HepG2 (cell line): ENCODE measurements at regions not wholly inside any gene's neighbourhood (a gene's known extent, or its start where the extent isn't known, plus 50 kb on each side); places are given as distances from the start of the nearest gene placed in this dataset.

Experiments used
- CEBPZ ChIP-seq: IDR thresholded peaks from 2 replicates; pipeline ENCODE4 v1.6.1; 2012; ENCODE audit warnings: low read length, improper control_type of control experiment
- E2F1 ChIP-seq: sonication (generic); formaldehyde crosslinking; IDR thresholded peaks from 2 replicates; pipeline ENCODE4 v1.5.0; 2020; ENCODE audit warnings: missing genetic modification reagents
- FOSL2 ChIP-seq: sonication (generic); formaldehyde crosslinking; IDR thresholded peaks from 2 replicates; pipeline ENCODE4 v1.4.0; 2020; ENCODE audit warnings: missing genetic modification reagents
- GMEB2 ChIP-seq: IDR thresholded peaks from 2 replicates; pipeline ENCODE4 v1.6.1; 2016; ENCODE audit warnings: missing biosample characterization, missing genetic modification reagents, low read depth
- HIC2 ChIP-seq: sonication (generic); formaldehyde crosslinking; IDR thresholded peaks from 2 replicates; pipeline ENCODE4 v1.9.0; 2022; ENCODE audit warnings: low read depth, missing genetic modification reagents
- KDM4B ChIP-seq: sonication (generic); formaldehyde crosslinking; IDR thresholded peaks from 2 replicates; pipeline ENCODE4 v1.4.0; 2020; ENCODE audit warnings: missing genetic modification reagents
- NCOR1 ChIP-seq: fragments of 200-600 bp; sonication (generic); IDR thresholded peaks from 2 replicates; pipeline ENCODE4 v1.7.0; 2017; ENCODE audit warnings: antibody characterized with exemption, low read length, borderline replicate concordance
- SIN3A ChIP-seq: IDR thresholded peaks from 2 replicates; pipeline ENCODE4 v1.6.1; 2011; ENCODE audit warnings: low read depth, mild to moderate bottlenecking, control low read depth, low read length, borderline replicate concordance
- SOX6 ChIP-seq, 2 experiments: fragments of 450-650 bp in 1 of 2; sonication (generic) in 1 of 2; formaldehyde crosslinking in 1 of 2; IDR thresholded peaks; 2 replicates each; pipeline versions ENCODE4 v1.4.0 to v1.6.1; 2017 to 2020; ENCODE audit warnings: antibody characterized with exemption in 1 of 2, mild to moderate bottlenecking in 1 of 2, missing genetic modification reagents in 1 of 2
- XBP1 ChIP-seq: sonication (generic); formaldehyde crosslinking; IDR thresholded peaks from 2 replicates; pipeline ENCODE4 v1.5.0; 2020; ENCODE audit warnings: missing genetic modification reagents
- ZBTB43 ChIP-seq: sonication (generic); formaldehyde crosslinking; conservative IDR thresholded peaks from 2 replicates; pipeline ENCODE4 v1.4.0; 2020; ENCODE audit warnings: missing genetic modification reagents
- ZNF12 ChIP-seq: sonication (generic); formaldehyde crosslinking; IDR thresholded peaks from 2 replicates; pipeline ENCODE4 v1.5.0; 2020; ENCODE audit warnings: missing genetic modification reagents
- ZNF17 ChIP-seq: sonication (generic); formaldehyde crosslinking; IDR thresholded peaks from 2 replicates; pipeline ENCODE4 v1.5.0; 2020; ENCODE audit warnings: mild to moderate bottlenecking, missing genetic modification reagents
- ZNF232 ChIP-seq: sonication (generic); formaldehyde crosslinking; IDR thresholded peaks from 2 replicates; pipeline ENCODE4 v1.4.0; 2020; ENCODE audit warnings: missing genetic modification reagents, borderline replicate concordance
- ZNF607 ChIP-seq: sonication (generic); formaldehyde crosslinking; IDR thresholded peaks from 2 replicates; pipeline ENCODE4 v1.5.1; 2020; ENCODE audit warnings: missing genetic modification reagents, mild to moderate bottlenecking, borderline replicate concordance
- ZNF792 ChIP-seq: IDR thresholded peaks from 2 replicates; pipeline ENCODE4 v1.6.1; 2016
- ZXDC ChIP-seq: sonication (generic); formaldehyde crosslinking; IDR thresholded peaks from 2 replicates; pipeline ENCODE4 v1.5.0; 2020; ENCODE audit warnings: mild to moderate bottlenecking, missing genetic modification reagents

- peak; percentile 48; the same call in 1 of the 2 replicates for TF ChIP-seq NCOR1
- TF ChIP-seq SOX6 (IDR thresholded peaks at IDR 0.05): no peak
- TF ChIP-seq SOX6 (CRISPR knock-in tag; IDR thresholded peaks at IDR 0.05): peak; percentile 66
- no peak for TF ChIP-seq KDM4B (CRISPR knock-in tag)
- no peak for TF ChIP-seq ZXDC (CRISPR knock-in tag)
- no peak for TF ChIP-seq CEBPZ
- peak; percentile 82; the same call in 1 of the 2 replicates for TF ChIP-seq ZNF232 (CRISPR knock-in tag)
- TF ChIP-seq ZNF607: peak; percentile 43
- TF ChIP-seq HIC2 (CRISPR knock-in tag): no peak
- TF ChIP-seq ZBTB43: 0 out of 2 replicates have a peak, but pooled peaks have one; percentile 59
- peak; percentile 20; the same call in 1 of the 2 replicates for TF ChIP-seq FOSL2 (CRISPR knock-in tag)
- no peak for TF ChIP-seq GMEB2 (CRISPR knock-in tag)
- TF ChIP-seq ZNF17: no peak
- no peak for TF ChIP-seq XBP1 (CRISPR knock-in tag)
- no peak for TF ChIP-seq E2F1 (CRISPR knock-in tag)
- peak; percentile 89; the same call in 1 of the 2 replicates for TF ChIP-seq ZNF12 (CRISPR knock-in tag)
- peak; percentile 62; the same call in 1 of the 2 replicates for TF ChIP-seq ZNF792 (CRISPR knock-in tag)
- no peak for TF ChIP-seq SIN3A
Observed at GRCh38 chr4:4598851-4599411, 57.1 kb upstream of the STX18 start (continued).
